ENCODE measurements at regions not wholly inside any gene's neighbourhood (a gene's known extent, or its start where the extent isn't known, plus 50 kb on each side); places are given as distances from the start of the nearest gene placed in this dataset.
A peak's percentile ranks its signal among the peaks of the same experiment; 100 is the strongest.

DNA sequence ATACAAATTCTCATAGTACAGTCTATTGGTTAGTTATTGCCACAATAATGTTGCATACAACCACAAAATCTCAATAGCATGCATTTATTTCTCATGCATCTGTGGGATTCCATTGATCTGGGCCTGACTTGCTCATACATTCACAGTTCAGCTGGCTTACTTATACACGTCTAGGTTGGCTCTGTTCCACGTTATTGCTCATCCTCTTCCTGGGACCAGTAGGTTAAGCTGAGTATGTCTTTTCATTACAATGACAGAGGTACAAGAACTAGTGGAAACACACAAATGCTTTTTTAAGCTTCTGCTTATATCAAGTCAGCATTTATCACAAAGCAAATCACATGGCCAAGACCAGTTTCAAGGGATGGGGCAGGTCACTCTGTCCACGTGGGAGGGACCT lies 485.3 kb upstream of the BTBD3 start:
- TF ChIP-seq, protein P1, sequence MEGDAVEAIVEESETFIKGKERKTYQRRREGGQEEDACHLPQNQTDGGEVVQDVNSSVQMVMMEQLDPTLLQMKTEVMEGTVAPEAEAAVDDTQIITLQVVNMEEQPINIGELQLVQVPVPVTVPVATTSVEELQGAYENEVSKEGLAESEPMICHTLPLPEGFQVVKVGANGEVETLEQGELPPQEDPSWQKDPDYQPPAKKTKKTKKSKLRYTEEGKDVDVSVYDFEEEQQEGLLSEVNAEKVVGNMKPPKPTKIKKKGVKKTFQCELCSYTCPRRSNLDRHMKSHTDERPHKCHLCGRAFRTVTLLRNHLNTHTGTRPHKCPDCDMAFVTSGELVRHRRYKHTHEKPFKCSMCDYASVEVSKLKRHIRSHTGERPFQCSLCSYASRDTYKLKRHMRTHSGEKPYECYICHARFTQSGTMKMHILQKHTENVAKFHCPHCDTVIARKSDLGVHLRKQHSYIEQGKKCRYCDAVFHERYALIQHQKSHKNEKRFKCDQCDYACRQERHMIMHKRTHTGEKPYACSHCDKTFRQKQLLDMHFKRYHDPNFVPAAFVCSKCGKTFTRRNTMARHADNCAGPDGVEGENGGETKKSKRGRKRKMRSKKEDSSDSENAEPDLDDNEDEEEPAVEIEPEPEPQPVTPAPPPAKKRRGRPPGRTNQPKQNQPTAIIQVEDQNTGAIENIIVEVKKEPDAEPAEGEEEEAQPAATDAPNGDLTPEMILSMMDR (conservative IDR thresholded peaks at IDR 0.05; ENCODE audit: low read depth, low read length) = no peak
- TF ChIP-seq POLR2A (IDR thresholded peaks at IDR 0.05; ENCODE audit: low read depth, low read length) = no peak
- no peak for TF ChIP-seq CHD1 (IDR thresholded peaks at IDR 0.05; ENCODE audit: low read depth, low read length)
- TF ChIP-seq, protein P2, sequence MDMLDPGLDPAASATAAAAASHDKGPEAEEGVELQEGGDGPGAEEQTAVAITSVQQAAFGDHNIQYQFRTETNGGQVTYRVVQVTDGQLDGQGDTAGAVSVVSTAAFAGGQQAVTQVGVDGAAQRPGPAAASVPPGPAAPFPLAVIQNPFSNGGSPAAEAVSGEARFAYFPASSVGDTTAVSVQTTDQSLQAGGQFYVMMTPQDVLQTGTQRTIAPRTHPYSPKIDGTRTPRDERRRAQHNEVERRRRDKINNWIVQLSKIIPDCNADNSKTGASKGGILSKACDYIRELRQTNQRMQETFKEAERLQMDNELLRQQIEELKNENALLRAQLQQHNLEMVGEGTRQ (IDR thresholded peaks at IDR 0.05; ENCODE audit: low read depth, low read length) = no peak
- no peak for TF ChIP-seq CEBPB (IDR thresholded peaks at IDR 0.05; ENCODE audit: low read depth, low read length)
- peak; percentile 16; the same call in 1 of the 2 replicates for TF ChIP-seq MAFK (IDR thresholded peaks at IDR 0.05; ENCODE audit: low read depth, low read length)
- no peak for TF ChIP-seq RFX5 (IDR thresholded peaks at IDR 0.05; ENCODE audit: low read depth, low read length)
- TF ChIP-seq MXI1 (IDR thresholded peaks at IDR 0.05; ENCODE audit: borderline replicate concordance, low read depth, low read length) = no peak
- TF ChIP-seq FOS (IDR thresholded peaks at IDR 0.05; ENCODE audit: low read depth, low read length) = no peak
- TF ChIP-seq SMC3 (IDR thresholded peaks at IDR 0.05; ENCODE audit: low read depth, low read length) = no peak
- no peak for TF ChIP-seq RAD21 (IDR thresholded peaks at IDR 0.05; ENCODE audit: low read length)
- TF ChIP-seq NFE2L2 (IDR thresholded peaks at IDR 0.05; ENCODE audit: low read depth, low read length) = no peak
- no peak for TF ChIP-seq BHLHE40 (IDR thresholded peaks at IDR 0.05; ENCODE audit: low read depth, low read length)
- TF ChIP-seq, protein P3, sequence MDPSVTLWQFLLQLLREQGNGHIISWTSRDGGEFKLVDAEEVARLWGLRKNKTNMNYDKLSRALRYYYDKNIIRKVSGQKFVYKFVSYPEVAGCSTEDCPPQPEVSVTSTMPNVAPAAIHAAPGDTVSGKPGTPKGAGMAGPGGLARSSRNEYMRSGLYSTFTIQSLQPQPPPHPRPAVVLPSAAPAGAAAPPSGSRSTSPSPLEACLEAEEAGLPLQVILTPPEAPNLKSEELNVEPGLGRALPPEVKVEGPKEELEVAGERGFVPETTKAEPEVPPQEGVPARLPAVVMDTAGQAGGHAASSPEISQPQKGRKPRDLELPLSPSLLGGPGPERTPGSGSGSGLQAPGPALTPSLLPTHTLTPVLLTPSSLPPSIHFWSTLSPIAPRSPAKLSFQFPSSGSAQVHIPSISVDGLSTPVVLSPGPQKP (IDR thresholded peaks at IDR 0.05; ENCODE audit: borderline replicate concordance, low read depth, low read length) = no peak
